H1 (cell line): ENCODE measurements at regions not wholly inside any gene's neighbourhood (a gene's known extent, or its start where the extent isn't known, plus 50 kb on each side); places are given as distances from the start of the nearest gene placed in this dataset.

Source experiments
- CTCF ChIA-PET: fragments of 300-600 bp; sonication (Branson Sonifier 250); formaldehyde crosslinking; loops from one replicate; lab custom pipeline; 2021; ENCODE audit not compliant: partially characterized antibody; lab: Charles Lee
- POLR2A ChIA-PET: fragments of 300-600 bp; sonication (Branson Sonifier 250); formaldehyde crosslinking; loops from one replicate; lab custom pipeline; 2021; ENCODE audit warnings: inconsistent platforms; ENCODE audit not compliant: partially characterized antibody; lab: Charles Lee
- DNase-seq, 2 experiments: peaks; one replicate each; pipeline versions ENCODE4 v3.0.0 to v3.0.0-alpha.2; 2010 to 2022; ENCODE audit warnings: low spot score in 2 of 2, low read depth in 1 of 2, mixed read lengths in 1 of 2
- FAIRE-seq: peaks from 2 replicates; lab custom pipeline; 2011; peaks lifted over from hg19 to GRCh38; lab: Jason Lieb, UNC
- H2AFZ ChIP-seq: 2 replicates; pipeline ENCODE4 v1.8.1; 2012; ENCODE audit warnings: low read length, inconsistent platforms
- H2AK5ac ChIP-seq: 2 replicates; pipeline ENCODE4 v1.6.1; 2013; ENCODE audit warnings: low read depth, low read length
- H2BK120ac ChIP-seq: replicated peaks from 2 replicates; pipeline ENCODE3; 2013; ENCODE audit warnings: low read depth, low read length, inconsistent platforms
- H2BK12ac ChIP-seq: 2 replicates; pipeline ENCODE4 v1.6.1; 2013; ENCODE audit warnings: low read depth, low read length
- H2BK15ac ChIP-seq: 2 replicates; pipeline ENCODE4 v1.6.1; 2013; ENCODE audit warnings: low read length
- H2BK20ac ChIP-seq: 2 replicates; pipeline ENCODE4 v1.6.1; 2013; ENCODE audit warnings: low read length
- H2BK5ac ChIP-seq: 2 replicates; pipeline ENCODE4 v1.6.1; 2013; ENCODE audit warnings: low read depth, low read length
- H3K14ac ChIP-seq: 2 replicates; pipeline ENCODE4 v1.6.1; 2013; ENCODE audit warnings: inconsistent platforms; ENCODE audit not compliant: insufficient read length
- H3K18ac ChIP-seq: 2 replicates; pipeline ENCODE4 v1.6.1; 2013; ENCODE audit warnings: low read length; ENCODE audit errors: extremely low read depth
- H3K23ac ChIP-seq: 2 replicates; pipeline ENCODE4 v1.6.1; 2013; ENCODE audit warnings: inconsistent platforms; ENCODE audit not compliant: insufficient read length
- H3K23me2 ChIP-seq: 2 replicates; pipeline ENCODE4 v1.6.1; 2013; ENCODE audit warnings: low read depth, low read length
- H3K27ac ChIP-seq: 2 replicates; pipeline ENCODE4 v1.6.1; 2011; ENCODE audit warnings: low read depth, low read length, inconsistent platforms
- H3K27me3 ChIP-seq, 4 experiments: replicated peaks in 1 of 4; 1 replicate in 1 of 4; 2 replicates in 3 of 4; pipeline versions ENCODE4 v1.6.1 to v1.8.1; 2011 to 2013; ENCODE audit warnings: low read length in 3 of 4, mild to moderate bottlenecking in 3 of 4, inconsistent platforms in 2 of 4, mixed read lengths in 2 of 4, moderate library complexity in 1 of 4; ENCODE audit not compliant: control insufficient read depth in 3 of 4, insufficient read depth in 3 of 4; ENCODE audit errors: extremely low read depth in 1 of 4
- H3K36me3 ChIP-seq, 4 experiments: 2 replicates each; pipeline versions ENCODE4 v1.6.1 to v1.8.1; 2011 to 2013; ENCODE audit warnings: mild to moderate bottlenecking in 4 of 4, low read length in 3 of 4, moderate library complexity in 2 of 4, control low read depth in 1 of 4, inconsistent platforms in 1 of 4; ENCODE audit not compliant: insufficient read depth in 4 of 4, control insufficient read depth in 2 of 4
- H3K4ac ChIP-seq: replicated peaks from 2 replicates; pipeline ENCODE3; 2013; ENCODE audit warnings: low read length, low read depth, mixed read lengths, inconsistent platforms; ENCODE audit not compliant: insufficient read length
- H3K4me1 ChIP-seq, 4 experiments: replicated peaks in 1 of 4; 1 replicate in 1 of 4; 2 replicates in 3 of 4; pipeline versions ENCODE4 v1.6.1 to v1.8.1; 2011 to 2013; ENCODE audit warnings: low read length in 3 of 4, inconsistent platforms in 2 of 4, mixed read lengths in 1 of 4; ENCODE audit not compliant: insufficient read depth in 4 of 4, control insufficient read depth in 3 of 4
- H3K4me2 ChIP-seq, 2 experiments: 2 replicates each; pipeline versions ENCODE4 v1.6.1 to v1.8.1; 2011 to 2013; ENCODE audit warnings: low read depth in 2 of 2, low read length in 2 of 2, control low read depth in 1 of 2, inconsistent platforms in 1 of 2, mild to moderate bottlenecking in 1 of 2; ENCODE audit not compliant: insufficient read depth in 1 of 2
- H3K4me3 ChIP-seq, 4 experiments: fragments of 200-600, 300-600 bp in 1 of 4; sonication (generic), shearing (Covaris generic), sonication (Bioruptor Twin) in 1 of 4; 2 replicates each; pipeline versions ENCODE4 v1.5.1 to v1.8.1; 2011 to 2016; ENCODE audit warnings: low read length in 4 of 4, low read depth in 3 of 4, control low read depth in 2 of 4, inconsistent platforms in 2 of 4, mild to moderate bottlenecking in 2 of 4, mixed read lengths in 1 of 4, moderate library complexity in 1 of 4; ENCODE audit not compliant: insufficient read depth in 2 of 4; ENCODE audit errors: extremely low read depth in 1 of 4
- H3K56ac ChIP-seq: replicated peaks from 2 replicates; pipeline ENCODE3; 2013; ENCODE audit warnings: low read depth, mild to moderate bottlenecking, mixed read lengths, low read length, inconsistent platforms; ENCODE audit not compliant: insufficient read length
- H3K79me1 ChIP-seq: 2 replicates; pipeline ENCODE4 v1.6.1; 2013; ENCODE audit warnings: low read depth, low read length, control low read depth
- H3K79me2 ChIP-seq, 2 experiments: 2 replicates each; pipeline versions ENCODE4 v1.6.1 to v1.8.1; 2012 to 2013; ENCODE audit warnings: low read length in 2 of 2, mild to moderate bottlenecking in 2 of 2, inconsistent platforms in 1 of 2; ENCODE audit not compliant: insufficient read depth in 2 of 2, control insufficient read depth in 1 of 2
- H3K9ac ChIP-seq, 4 experiments: replicated peaks in 1 of 4; 1 replicate in 1 of 4; 2 replicates in 3 of 4; pipeline versions ENCODE4 v1.6.1 to v1.8.1; 2011 to 2013; ENCODE audit warnings: low read depth in 3 of 4, low read length in 3 of 4, control low read depth in 2 of 4, mild to moderate bottlenecking in 2 of 4, moderate library complexity in 2 of 4, inconsistent platforms in 1 of 4; ENCODE audit errors: extremely low read depth in 1 of 4
- H3K9me3 ChIP-seq, 2 experiments: 2 replicates each; pipeline versions ENCODE4 v1.6.1 to v1.8.1; 2012 to 2013; ENCODE audit warnings: mild to moderate bottlenecking in 2 of 2, moderate library complexity in 2 of 2, control low read depth in 1 of 2, inconsistent platforms in 1 of 2, low read depth in 1 of 2, low read length in 1 of 2, mixed read lengths in 1 of 2; ENCODE audit not compliant: insufficient read depth in 2 of 2
- H4K20me1 ChIP-seq, 2 experiments: replicated peaks in 1 of 2; 2 replicates each; pipeline versions ENCODE3 to v1.8.1; 2011 to 2013; ENCODE audit warnings: inconsistent platforms in 2 of 2, low read length in 2 of 2, mild to moderate bottlenecking in 1 of 2; ENCODE audit not compliant: insufficient read depth in 2 of 2, control insufficient read depth in 1 of 2
- H4K5ac ChIP-seq: 2 replicates; pipeline ENCODE4 v1.6.1; 2013; ENCODE audit warnings: low read length, low read depth, mixed read lengths, inconsistent platforms; ENCODE audit not compliant: insufficient read length
- H4K8ac ChIP-seq: 2 replicates; pipeline ENCODE4 v1.8.0; 2013; ENCODE audit warnings: mild to moderate bottlenecking, moderate library complexity, low read length, inconsistent platforms; ENCODE audit not compliant: insufficient read depth; ENCODE audit errors: extremely low read depth
- H4K91ac ChIP-seq: replicated peaks from 2 replicates; pipeline ENCODE3; 2013; ENCODE audit warnings: low read length, mixed read lengths, inconsistent platforms; ENCODE audit not compliant: insufficient read length
- E2F6 ChIP-seq: IDR thresholded peaks from 2 replicates; pipeline ENCODE4 v1.6.1; 2012; ENCODE audit warnings: inconsistent platforms
- WGBS, 2 experiments: shearing (Covaris generic) in 1 of 2; methylation state at CpG; one replicate each; pipeline versions ENCODE4 v1.1.6 to v1.1.7; 2013 to 2015; ENCODE audit warnings: low lambda C conversion rate in 2 of 2, mixed read lengths in 2 of 2, inconsistent platforms in 1 of 2, low coverage in 1 of 2, missing lambda C conversion rate in 1 of 2; ENCODE audit not compliant: insufficient replicate concordance in 2 of 2, insufficient coverage in 1 of 2, insufficient read length in 1 of 2; ENCODE audit errors: extremely low coverage in 1 of 2, missing lambda C conversion rate in 1 of 2; 5-methylcytosine and 5-hydroxymethylcytosine counted together

GRCh38 chr17:20926532-20926931 is 116.3 kb downstream of the USP22 start:
- Histone ChIP-seq H4K91ac (no peak overlapping the region), H3K27me3 (no peaks in the 10 kb centered on the region), H3K18ac (no peak overlapping the region), H3K9ac (no peak overlapping the region), H3K4me2 (no peak overlapping the region), H3K4me1 (no peaks in the 10 kb centered on the region), H3K79me1 (no peaks in the 10 kb centered on the region), H3K9me3 (no peaks in the 10 kb centered on the region), H4K5ac (no peak overlapping the region), H2BK120ac (no peak overlapping the region), H2BK5ac (no peak overlapping the region), H3K79me2 (peaks cover 0 to 7% of the 10 kb centered on the region in 2 experiments; a peak in 1 of 4 replicates), H3K14ac (no peak overlapping the region), H3K36me3 (no peaks in the 10 kb centered on the region; a peak in 2 of 8 replicates), H2BK20ac (no peak overlapping the region), H4K8ac (no peak overlapping the region), H3K4me3 (no peak overlapping the region), H3K4ac (no peak overlapping the region), H3K23ac (no peak overlapping the region), H2BK15ac (no peak overlapping the region), H3K56ac (no peak overlapping the region), H2AK5ac (no peak overlapping the region), H2BK12ac (no peak overlapping the region), H4K20me1 (peaks cover 0 to 3% of the 10 kb centered on the region in 2 experiments), H3K23me2 (no peaks in the 10 kb centered on the region), H3K27ac (no peak overlapping the region), H2AFZ (no peak overlapping the region)
- WGBS, 2 experiments = 94% methylated on average over 2 of the region's 2 CpGs; no CpG with 5 or more reads in 1 of the 2 experiments
- FAIRE-seq (no peak), DNase-seq (no peak)
- POLR2A ChIA-PET = no interaction called here
- no peak for TF ChIP-seq E2F6
- CTCF ChIA-PET = no interaction called here
